ENCODE measurements at regions not wholly inside any gene's neighbourhood (a gene's known extent, or its start where the extent isn't known, plus 50 kb on each side); places are given as distances from the start of the nearest gene placed in this dataset.

DNA sequence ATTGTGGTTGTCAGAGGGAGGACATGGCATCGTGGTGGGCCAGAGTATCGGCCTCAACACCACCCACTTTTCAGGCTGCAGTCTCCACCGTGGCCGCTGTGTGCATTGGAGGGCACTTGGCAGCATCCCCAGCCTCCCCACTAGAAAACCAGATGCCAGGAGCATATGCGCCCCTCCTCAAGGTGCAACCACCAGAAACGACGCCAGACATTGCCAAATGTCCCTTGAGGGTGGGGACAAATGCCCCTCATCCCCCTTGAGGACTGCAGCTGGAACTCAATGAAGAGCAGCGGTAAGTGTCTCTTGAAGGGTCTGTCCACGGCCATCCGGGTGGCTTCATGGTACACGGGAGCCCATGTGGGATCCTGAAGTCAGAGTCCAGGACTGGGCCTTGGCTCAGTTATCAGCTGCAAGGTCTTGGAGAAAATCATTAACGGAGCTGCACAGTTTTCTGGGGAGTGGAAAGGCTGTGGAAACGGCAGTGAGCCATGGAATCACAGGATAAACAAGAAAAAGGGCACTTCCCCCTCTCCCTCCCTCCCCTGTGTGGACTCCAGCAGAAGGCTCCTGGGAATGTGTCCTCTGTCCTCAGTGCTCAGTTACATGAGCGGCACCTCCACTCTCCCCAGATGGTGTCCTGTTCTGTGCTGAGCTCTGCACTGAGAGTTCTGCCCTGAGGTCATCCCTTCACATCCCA is 324.4 kb upstream of the B3GAT1 start:
- no peak overlapping the region for H3K4me3 Mint-ChIP-seq (ENCODE audit: low read depth)
- H3K4me1 Mint-ChIP-seq (ENCODE audit: low read depth) = no peaks in the 10 kb centered on the region
- H3K27me3 Mint-ChIP-seq (ENCODE audit: low read depth) = no peaks in the 10 kb centered on the region
- no peaks in the 10 kb centered on the region for H3K36me3 Mint-ChIP-seq (ENCODE audit: low read depth)
- DNase-seq (ENCODE audit: low spot score) = no peak
- no peaks in the 10 kb centered on the region for H3K9me3 Mint-ChIP-seq
- intact Hi-C loops (cut with micrococcal nuclease) = no loop called here
- no peak overlapping the region for H3K27ac Mint-ChIP-seq

- Mint-ChIP-seq H3K27me3 (ENCODE audit: low read depth) (no peaks in the 10 kb centered on the region), H3K36me3 (ENCODE audit: low read depth) (no peaks in the 10 kb centered on the region), H3K4me1 (ENCODE audit: low read depth) (no peaks in the 10 kb centered on the region), H3K27ac (no peak overlapping the region), H3K4me3 (ENCODE audit: low read depth) (no peak overlapping the region), H3K9me3 (no peaks in the 10 kb centered on the region)
- intact Hi-C loops (cut with micrococcal nuclease) = no loop called here
- DNase-seq (ENCODE audit: low spot score) = no peak
Observed at GRCh38 chr11:134734894-134735293, 322.9 kb upstream of the B3GAT1 start.

DNA sequence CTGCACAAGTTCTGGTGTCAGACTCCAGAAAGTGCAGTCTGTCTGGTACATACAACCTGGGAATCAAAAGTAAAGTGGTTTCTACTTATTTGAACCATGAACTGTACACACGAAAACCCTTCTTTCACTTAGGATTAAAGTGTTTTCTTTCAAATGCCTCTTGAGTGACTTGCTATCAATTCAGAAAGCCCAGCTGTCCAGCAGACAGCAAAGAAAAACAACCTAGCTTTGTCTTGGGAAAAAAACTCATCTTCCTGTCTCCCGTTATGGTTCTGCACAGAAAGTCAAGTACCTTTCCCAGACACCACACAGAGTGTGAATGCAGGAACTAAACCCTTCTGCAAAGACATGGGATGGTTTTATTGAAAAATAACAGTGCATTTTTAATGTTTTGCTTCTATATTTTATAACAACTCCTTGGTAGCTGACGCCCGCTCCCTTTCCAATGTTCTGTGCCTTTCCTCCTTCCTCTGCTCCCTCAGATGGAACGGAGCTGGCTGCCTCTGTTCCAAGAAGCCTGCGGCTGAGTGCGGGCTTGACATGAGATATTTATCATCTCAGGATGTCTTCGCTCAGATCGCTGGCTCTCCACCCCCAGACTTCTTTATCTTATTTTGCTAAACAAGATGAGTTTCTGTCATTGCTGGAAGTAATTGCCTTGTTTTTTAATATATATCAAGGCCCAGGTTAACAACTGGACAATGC is 322.3 kb upstream of the B3GAT1 start:
- Mint-ChIP-seq H3K4me3 (ENCODE audit: low read depth) (no peak overlapping the region), H3K4me1 (ENCODE audit: low read depth) (no peaks in the 10 kb centered on the region), H3K27ac (no peak overlapping the region), H3K9me3 (no peaks in the 10 kb centered on the region), H3K27me3 (ENCODE audit: low read depth) (no peaks in the 10 kb centered on the region), H3K36me3 (ENCODE audit: low read depth) (no peaks in the 10 kb centered on the region)
- DNase-seq (ENCODE audit: low spot score) = no peak
- intact Hi-C loops (cut with micrococcal nuclease) = no loop called here

DNA sequence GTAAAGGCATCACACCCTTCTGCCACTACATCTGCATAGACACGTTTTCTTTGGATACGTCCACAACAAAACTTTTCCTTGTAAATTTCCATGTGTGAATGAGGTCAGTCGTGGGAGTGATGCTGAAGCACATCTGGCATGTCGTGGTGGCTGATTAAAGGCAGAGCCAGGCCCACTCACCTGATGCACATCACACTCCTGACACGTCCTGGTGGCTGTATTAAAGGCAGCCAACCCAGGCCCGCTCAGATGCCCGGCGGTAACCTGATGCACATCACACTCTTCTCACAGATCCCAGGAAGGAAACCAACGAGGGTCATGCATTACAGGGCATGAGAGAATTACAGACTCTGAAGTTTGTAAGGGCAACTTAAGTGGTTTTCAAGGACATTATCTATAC is 321.6 kb upstream of the B3GAT1 start:
- Mint-ChIP-seq H3K4me1 (ENCODE audit: low read depth) (no peaks in the 10 kb centered on the region), H3K27ac (no peak overlapping the region), H3K4me3 (ENCODE audit: low read depth) (no peak overlapping the region), H3K9me3 (no peaks in the 10 kb centered on the region), H3K36me3 (ENCODE audit: low read depth) (no peaks in the 10 kb centered on the region), H3K27me3 (ENCODE audit: low read depth) (no peaks in the 10 kb centered on the region)
- DNase-seq (ENCODE audit: low spot score) = no peak
- intact Hi-C loops (cut with micrococcal nuclease) = no loop called here

DNA sequence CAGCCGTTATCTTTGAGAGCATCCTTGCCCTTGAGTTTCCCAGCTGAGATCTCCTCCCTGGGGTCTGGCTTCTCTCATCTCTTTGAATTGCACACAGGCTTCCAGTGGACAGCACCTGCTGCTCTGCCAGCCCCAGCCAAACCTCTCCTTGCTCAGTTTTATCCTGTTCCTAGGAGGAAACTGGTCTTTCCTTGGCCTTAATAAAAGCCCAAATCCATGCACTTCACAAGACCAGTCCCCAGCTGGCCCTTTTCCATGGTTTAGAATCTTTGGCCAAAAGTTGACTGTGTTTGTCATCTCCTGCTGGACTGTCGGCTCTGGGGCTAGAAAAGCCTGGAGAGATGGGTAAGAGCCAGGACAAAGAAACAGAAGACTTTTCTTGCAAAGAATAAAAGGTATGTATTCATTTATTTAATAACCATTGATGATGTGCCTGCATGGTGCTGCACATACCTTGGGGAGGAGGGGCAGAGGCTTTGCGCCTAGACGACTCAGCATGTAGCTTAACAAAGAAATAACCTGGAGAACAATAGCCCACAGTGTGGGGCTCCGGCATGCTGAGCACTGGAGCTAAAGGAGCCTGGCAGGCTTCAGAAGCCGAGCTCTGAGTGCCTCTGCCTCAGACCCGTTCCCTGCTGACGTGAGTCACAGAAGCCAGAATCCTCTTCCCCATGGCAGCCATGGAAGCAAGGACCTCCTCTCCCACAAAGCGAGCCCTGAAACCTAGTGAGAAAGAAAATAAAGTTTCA is 319.3 kb upstream of the B3GAT1 start:
- no peak for DNase-seq (ENCODE audit: low spot score)
- intact Hi-C loops (cut with micrococcal nuclease) = no loop called here
- Mint-ChIP-seq H3K27ac (no peak overlapping the region), H3K36me3 (ENCODE audit: low read depth) (no peaks in the 10 kb centered on the region), H3K4me3 (ENCODE audit: low read depth) (no peak overlapping the region), H3K9me3 (no peaks in the 10 kb centered on the region), H3K27me3 (ENCODE audit: low read depth) (no peaks in the 10 kb centered on the region), H3K4me1 (ENCODE audit: low read depth) (no peaks in the 10 kb centered on the region)

- Mint-ChIP-seq H3K36me3 (ENCODE audit: low read depth) (no peaks in the 10 kb centered on the region), H3K27ac (no peak overlapping the region), H3K9me3 (no peaks in the 10 kb centered on the region), H3K4me3 (ENCODE audit: low read depth) (no peak overlapping the region), H3K4me1 (ENCODE audit: low read depth) (no peaks in the 10 kb centered on the region), H3K27me3 (ENCODE audit: low read depth) (no peaks in the 10 kb centered on the region)
- intact Hi-C loops (cut with micrococcal nuclease) = no loop called here
- no peak for DNase-seq (ENCODE audit: low spot score)
Observed at GRCh38 chr11:134730561-134731212, 318.6 kb upstream of the B3GAT1 start.

- no peaks in the 10 kb centered on the region for H3K4me1 Mint-ChIP-seq (ENCODE audit: low read depth)
- H3K27ac Mint-ChIP-seq = no peak overlapping the region
- H3K9me3 Mint-ChIP-seq = no peaks in the 10 kb centered on the region
- DNase-seq (ENCODE audit: low spot score) = no peak
- H3K27me3 Mint-ChIP-seq (ENCODE audit: low read depth) = no peaks in the 10 kb centered on the region
- intact Hi-C loops (cut with micrococcal nuclease) = no loop called here
- H3K4me3 Mint-ChIP-seq (ENCODE audit: low read depth) = no peak overlapping the region
- no peaks in the 10 kb centered on the region for H3K36me3 Mint-ChIP-seq (ENCODE audit: low read depth)
Observed at GRCh38 chr11:134730101-134730500, 318.1 kb upstream of the B3GAT1 start.

- intact Hi-C loops (cut with micrococcal nuclease) = no loop called here
- no peaks in the 10 kb centered on the region for H3K4me1 Mint-ChIP-seq (ENCODE audit: low read depth)
- H3K27ac Mint-ChIP-seq = no peak overlapping the region
- H3K9me3 Mint-ChIP-seq = no peaks in the 10 kb centered on the region
- H3K4me3 Mint-ChIP-seq (ENCODE audit: low read depth) = no peak overlapping the region
- H3K36me3 Mint-ChIP-seq (ENCODE audit: low read depth) = no peaks in the 10 kb centered on the region
- peaks cover under 1% of the 10 kb centered on the region for H3K27me3 Mint-ChIP-seq (ENCODE audit: low read depth)
- no peak for DNase-seq (ENCODE audit: low spot score)
Observed at GRCh38 chr11:134728186-134728585, 316.1 kb upstream of the B3GAT1 start.

DNA sequence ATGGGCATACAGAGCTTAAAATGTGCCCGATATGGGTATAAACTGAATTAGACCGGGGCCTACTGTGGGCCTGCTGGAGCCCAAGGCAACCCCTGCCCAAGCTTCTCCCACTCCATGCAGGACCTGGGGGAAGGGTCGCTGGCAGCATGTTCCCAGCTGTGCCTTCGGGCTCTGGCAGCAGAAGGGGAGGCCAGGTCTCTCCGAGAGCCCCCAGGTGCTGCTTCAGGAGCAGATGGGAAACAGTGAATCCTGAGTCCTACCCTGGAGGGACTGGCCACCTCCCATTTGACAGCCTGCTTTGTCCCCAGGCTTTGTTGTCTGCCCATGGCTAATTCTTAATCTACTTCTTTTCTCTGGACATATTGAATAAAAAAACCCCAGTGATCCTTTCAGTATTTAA is 315.6 kb upstream of the B3GAT1 start:
- intact Hi-C loops (cut with micrococcal nuclease) = no loop called here
- Mint-ChIP-seq H3K27ac (no peak overlapping the region), H3K27me3 (ENCODE audit: low read depth) (peaks cover 6% of the 10 kb centered on the region), H3K4me1 (ENCODE audit: low read depth) (no peaks in the 10 kb centered on the region), H3K4me3 (ENCODE audit: low read depth) (no peak overlapping the region), H3K9me3 (no peaks in the 10 kb centered on the region), H3K36me3 (ENCODE audit: low read depth) (no peaks in the 10 kb centered on the region)
- DNase-seq (ENCODE audit: low spot score) = no peak

- intact Hi-C loops (cut with micrococcal nuclease) = no loop called here
- H3K9me3 Mint-ChIP-seq = no peaks in the 10 kb centered on the region
- no peaks in the 10 kb centered on the region for H3K36me3 Mint-ChIP-seq (ENCODE audit: low read depth)
- no peak overlapping the region for H3K4me3 Mint-ChIP-seq (ENCODE audit: low read depth)
- H3K4me1 Mint-ChIP-seq (ENCODE audit: low read depth) = no peaks in the 10 kb centered on the region
- DNase-seq (ENCODE audit: low spot score) = no peak
- no peak overlapping the region for H3K27ac Mint-ChIP-seq
- H3K27me3 Mint-ChIP-seq (ENCODE audit: low read depth) = peaks cover 6% of the 10 kb centered on the region
Observed at GRCh38 chr11:134727204-134727603, 315.2 kb upstream of the B3GAT1 start.

DNA sequence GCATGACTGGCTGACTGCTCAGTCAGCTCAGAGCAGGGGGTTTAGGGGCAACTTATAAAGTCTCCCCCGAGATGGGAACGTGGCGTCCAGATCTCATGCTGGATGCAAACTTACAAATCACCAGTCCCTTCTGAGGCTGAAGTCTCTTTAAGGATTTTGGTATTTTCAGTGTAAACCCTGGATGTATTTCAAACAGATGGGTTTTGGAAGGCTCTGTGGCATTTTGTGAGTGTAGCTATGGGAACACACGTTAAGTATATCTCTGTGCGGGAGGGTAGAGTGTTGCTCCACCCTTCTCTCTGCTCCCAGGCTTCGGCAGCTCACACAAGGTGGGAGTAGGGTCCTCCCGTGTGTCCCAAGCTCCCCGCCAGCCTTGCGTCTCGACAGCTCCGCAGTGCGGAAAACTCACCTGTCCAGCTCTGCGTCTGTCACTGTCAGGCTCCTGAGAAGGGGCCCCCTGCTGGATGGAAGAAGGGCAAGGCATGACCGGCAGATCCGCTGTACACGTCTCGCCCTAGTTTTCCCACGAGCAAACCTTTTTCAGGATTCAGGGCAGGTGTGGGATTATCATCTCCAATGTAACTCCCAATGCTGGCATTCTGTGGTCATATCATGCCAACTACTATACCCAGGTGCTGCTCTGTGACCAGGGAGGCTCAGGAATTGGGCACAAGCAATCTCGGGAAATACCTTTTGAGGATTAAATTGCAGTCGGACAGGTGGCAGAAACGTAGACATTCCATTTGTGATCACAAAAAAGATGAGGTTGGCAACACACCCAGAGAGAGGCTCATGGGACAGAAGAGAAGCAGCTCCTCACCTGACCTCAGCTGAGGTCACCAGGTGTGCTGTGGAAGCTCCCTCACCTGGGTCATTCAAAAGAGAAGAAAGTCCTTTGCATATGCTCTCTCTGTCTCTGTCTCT is 313.9 kb upstream of the B3GAT1 start:
- intact Hi-C loops (cut with micrococcal nuclease) = no loop called here

DNA sequence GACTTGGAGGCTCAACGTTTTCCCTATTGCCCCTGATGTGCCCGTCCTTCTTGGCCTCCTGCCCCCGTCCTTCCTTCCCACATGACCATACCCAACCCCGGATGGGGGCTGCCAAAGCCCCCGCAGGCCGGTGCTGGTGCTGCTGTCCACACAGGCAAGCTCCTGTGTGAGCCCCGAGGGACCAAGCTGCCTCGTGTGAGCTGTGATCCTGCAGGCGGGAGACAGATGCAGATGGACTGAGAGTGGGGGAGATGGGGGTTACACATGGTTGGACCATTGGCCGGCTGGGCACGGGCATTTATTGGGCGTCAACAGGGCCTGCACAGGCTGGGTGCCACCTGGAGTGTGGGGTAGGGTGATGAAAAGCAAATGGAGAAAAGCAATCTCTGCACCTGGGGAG is 313.2 kb upstream of the B3GAT1 start:
- intact Hi-C loops (cut with micrococcal nuclease) = no loop called here
- Mint-ChIP-seq H3K4me3 (ENCODE audit: low read depth) (no peak overlapping the region), H3K27ac (no peak overlapping the region), H3K36me3 (ENCODE audit: low read depth) (no peaks in the 10 kb centered on the region), H3K27me3 (ENCODE audit: low read depth) (peaks cover 6% of the 10 kb centered on the region), H3K9me3 (no peaks in the 10 kb centered on the region), H3K4me1 (ENCODE audit: low read depth) (no peaks in the 10 kb centered on the region)
- no peak for DNase-seq (ENCODE audit: low spot score)

More for the DNA sequence above, 313.9 kb upstream of the B3GAT1 start:
- Mint-ChIP-seq H3K36me3 (ENCODE audit: low read depth) (no peaks in the 10 kb centered on the region), H3K4me1 (ENCODE audit: low read depth) (no peaks in the 10 kb centered on the region), H3K9me3 (no peaks in the 10 kb centered on the region), H3K27me3 (ENCODE audit: low read depth) (peaks cover 6% of the 10 kb centered on the region), H3K27ac (no peak overlapping the region), H3K4me3 (ENCODE audit: low read depth) (no peak overlapping the region)
- no peak for DNase-seq (ENCODE audit: low spot score)

All from activated T-helper 2 cell treated with anti-CD3 and anti-CD28 coated beads, Interferon-gamma antibody, Interleukin-2, Interleukin-4, amounts not matched to agents 10 μg/mL and 5 μg/mL and 100 μg/mL, durations not matched to agents 14 hours and 24 hours and 36 hours (primary cell).